IPS-NIHi7 (cell line): ENCODE measurements at regions not wholly inside any gene's neighbourhood (a gene's known extent, or its start where the extent isn't known, plus 50 kb on each side); places are given as distances from the start of the nearest gene placed in this dataset.
"Not testable (repeated sequence)": the region's sequence is repeated elsewhere in the genome, so short reads cannot be mapped to it uniquely, and the experiment has no call there.

Experiments used
- DNase-seq: peaks from one replicate; pipeline ENCODE4 v3.0.0; 2012; ENCODE audit warnings: mixed read lengths; ENCODE audit errors: extremely low spot score

DNA sequence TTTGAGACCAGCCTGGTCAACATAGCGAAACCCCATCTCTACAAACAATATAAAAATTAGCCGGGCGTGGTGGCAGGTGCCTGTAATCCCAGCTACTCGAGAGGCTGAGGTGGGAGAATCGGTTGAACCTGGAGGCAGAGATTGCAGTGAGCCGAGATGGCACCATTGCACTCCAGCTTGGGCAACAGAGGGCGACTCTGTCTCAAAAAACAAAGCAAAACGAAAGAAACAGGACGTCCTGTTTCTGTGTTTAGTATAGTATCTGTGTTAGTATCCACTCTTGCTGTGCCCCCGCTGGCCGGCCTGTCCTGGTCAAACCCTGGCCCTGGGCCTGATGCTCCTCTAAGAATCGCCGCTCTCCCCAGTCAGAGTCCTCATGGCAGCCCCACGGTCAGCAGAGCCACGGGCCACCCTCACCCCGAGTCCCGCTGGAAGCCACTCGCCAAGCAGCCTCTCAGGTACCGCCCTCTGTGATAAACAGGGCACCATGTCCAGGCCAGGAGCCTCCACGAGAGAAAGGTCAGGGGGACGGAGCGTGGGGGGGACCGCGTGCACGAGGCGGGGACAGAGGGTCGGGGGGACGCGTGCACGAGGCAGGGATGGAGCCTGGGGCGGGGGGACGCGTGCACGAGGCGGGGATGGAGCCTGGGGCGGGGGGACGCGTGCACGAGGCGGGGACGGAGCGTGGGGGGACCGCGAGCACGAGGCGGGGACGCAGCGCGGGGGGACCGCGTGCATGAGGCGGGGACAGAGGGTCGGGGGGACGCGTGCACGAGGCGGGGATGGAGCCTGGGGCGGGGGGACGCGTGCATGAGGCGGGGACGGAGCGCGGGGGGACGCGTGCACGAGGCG lies 384.5 kb downstream of the SMOC2 start:
- no peak for DNase-seq

- no peak for DNase-seq
Observed at GRCh38 chr6:168823397-168824212, 382.6 kb downstream of the SMOC2 start.

GRCh38 chr6:168822376-168822775 lies 381.4 kb downstream of the SMOC2 start:
- DNase-seq, result no peak

GRCh38 chr6:168819546-168819945 lies 378.6 kb downstream of the SMOC2 start:
- DNase-seq, result no peak

DNA sequence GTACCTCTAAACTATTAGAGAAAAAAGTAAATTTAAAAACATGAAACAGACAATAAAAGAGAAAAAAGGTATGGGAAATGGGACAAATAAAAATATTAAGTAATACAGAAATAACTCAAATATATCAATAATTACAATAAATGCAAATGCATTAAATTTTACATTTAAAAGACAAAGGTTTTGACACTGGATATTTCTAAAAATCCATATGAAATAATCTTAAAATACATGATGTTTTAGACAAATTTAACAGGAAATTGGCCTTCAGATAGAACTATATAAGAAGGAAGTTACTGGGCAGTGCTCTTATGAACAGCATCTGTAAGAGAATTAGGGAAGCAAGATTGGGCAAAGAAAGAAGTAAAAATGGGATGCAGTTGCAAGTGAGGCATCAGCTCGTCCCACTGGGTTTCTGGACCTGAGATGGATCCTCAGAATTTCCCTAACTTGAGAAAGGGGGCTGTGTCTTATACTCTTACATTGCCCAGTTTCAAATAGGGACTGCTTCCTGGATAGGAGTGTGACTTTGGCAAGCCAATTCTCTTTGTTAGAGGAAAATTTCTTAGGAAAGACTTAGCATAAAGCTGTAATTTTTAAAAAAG lies 376.7 kb downstream of the SMOC2 start:
- no peak for DNase-seq

DNA sequence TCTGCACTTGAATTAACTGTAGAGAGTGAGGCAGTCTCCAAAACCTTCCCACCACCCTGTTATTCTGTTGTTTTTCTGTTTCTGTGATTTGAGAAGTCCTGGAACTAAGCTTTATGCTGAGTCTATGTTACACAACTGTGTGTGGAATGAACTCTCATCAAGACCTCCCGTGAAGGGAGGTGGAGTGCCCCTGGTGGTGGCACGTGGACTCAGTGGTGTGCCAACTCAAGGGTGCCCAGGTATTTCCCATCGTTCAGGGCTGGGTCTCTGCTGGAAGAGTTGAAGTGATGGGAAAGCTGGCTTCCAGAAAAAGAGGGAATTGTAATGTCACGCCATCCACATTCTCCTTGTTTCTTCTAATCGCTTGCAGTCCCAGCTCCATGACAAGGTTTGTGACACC lies 374.2 kb downstream of the SMOC2 start:
- DNase-seq, result no peak

GRCh38 chr6:168808232-168808631 lies 367.2 kb downstream of the SMOC2 start:
- DNase-seq, result no peak

GRCh38 chr6:168804331-168804730 lies 363.3 kb downstream of the SMOC2 start:
- DNase-seq, result no peak

DNA sequence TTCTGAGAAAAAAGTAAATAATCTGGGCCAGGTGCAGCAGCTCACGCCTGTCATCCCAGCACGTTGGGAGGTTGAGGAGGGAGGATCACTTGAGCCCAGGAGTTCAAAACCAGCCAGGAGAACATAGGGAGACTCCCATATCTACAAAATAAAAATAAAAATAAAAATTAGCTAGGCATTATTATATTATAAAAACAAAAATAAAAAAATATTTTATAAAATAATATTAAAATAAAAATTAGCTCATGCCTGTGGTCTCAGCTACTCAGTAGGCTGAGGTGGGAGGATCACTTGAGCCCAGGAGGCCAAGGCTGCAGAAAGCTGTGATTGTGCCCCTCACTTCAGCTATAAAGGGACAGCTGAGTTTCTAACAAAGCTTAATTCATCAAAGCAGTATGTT lies 362.9 kb downstream of the SMOC2 start:
- no peak for DNase-seq

DNA sequence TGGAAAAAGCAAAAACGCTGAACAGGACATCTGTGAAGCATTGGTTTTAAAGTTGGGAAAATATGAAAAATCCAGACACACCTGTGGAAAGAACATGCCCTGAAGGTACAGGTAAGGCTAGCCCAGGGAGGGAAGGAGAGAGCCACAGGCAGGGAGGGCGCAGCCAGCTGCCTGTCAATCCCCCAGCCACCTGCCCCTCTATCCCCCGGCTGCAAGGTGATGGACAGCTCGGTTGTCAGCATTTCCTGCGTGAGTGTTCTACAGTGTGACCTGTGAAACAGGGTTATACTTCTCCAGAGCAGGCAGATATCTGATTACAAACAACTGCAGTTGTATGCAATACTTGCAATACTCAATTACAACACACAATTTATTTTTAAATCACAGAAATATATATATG lies 358.1 kb downstream of the SMOC2 start:
- no peak for DNase-seq

DNA sequence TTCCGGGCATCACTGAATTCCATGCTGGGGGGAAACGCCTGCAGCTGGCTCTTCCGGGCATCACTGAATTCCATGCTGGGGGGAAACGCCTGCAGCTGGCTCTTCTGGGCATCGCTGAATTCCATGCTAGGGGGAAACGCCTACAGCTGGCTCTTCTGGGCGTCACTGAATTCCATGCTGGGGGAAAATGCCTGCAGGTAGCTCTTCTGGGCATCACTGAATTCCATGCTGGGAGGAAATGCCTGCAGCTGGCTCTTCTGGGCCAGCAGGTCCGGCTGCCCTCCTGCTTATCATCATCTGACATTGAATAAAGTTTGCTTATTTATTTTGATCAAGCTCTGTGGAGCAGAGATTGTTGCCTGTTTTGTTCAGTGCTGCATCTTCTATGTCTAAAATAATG lies 355.1 kb downstream of the SMOC2 start:
- DNase-seq, result no peak

- DNase-seq, result not testable (repeated sequence)
Observed at GRCh38 chr6:168795611-168796010, 354.6 kb downstream of the SMOC2 start.

- DNase-seq, result no peak
Observed at GRCh38 chr6:168794491-168794890, 353.5 kb downstream of the SMOC2 start.

DNA sequence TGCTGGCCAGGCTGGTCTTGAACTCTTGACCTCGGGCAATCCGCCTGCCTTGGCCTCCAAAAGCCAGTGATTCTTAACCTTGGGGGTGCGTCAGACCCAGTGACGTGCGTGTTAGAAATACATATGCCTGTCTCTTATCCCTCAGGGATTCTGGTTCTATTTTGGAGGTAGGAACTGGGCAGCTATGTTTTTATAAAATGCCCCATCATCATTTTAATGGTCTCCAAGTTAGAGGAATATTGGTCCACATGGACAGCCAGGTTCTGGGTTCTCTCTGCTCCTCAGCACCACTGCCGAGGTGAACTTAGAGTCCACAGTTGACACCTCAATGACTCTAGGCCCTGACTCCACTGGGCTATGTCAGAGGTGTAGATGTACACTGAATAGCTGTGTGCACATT lies 352.7 kb downstream of the SMOC2 start:
- DNase-seq, result no peak

DNA sequence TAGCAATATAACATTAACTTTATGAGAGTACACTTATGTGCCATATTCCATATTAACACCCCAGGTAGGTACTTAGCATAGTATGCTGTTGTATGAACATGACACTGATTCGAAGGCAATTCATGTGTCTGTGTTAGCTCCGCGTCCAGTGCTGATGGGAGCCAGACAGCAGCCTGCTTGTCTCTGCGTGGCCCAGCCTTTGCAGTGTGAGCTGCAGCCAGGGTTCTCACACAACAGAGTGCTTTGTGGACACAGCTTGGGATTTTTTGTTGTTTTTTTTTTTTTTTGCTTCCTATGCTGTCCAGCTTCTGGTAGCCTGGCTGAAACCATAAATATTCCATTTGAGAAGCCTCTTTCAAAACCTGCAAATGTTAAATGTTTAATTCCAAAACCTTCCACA lies 350.9 kb downstream of the SMOC2 start:
- no peak for DNase-seq

- no peak for DNase-seq
Observed at GRCh38 chr6:168789699-168790098, 348.7 kb downstream of the SMOC2 start.

DNA sequence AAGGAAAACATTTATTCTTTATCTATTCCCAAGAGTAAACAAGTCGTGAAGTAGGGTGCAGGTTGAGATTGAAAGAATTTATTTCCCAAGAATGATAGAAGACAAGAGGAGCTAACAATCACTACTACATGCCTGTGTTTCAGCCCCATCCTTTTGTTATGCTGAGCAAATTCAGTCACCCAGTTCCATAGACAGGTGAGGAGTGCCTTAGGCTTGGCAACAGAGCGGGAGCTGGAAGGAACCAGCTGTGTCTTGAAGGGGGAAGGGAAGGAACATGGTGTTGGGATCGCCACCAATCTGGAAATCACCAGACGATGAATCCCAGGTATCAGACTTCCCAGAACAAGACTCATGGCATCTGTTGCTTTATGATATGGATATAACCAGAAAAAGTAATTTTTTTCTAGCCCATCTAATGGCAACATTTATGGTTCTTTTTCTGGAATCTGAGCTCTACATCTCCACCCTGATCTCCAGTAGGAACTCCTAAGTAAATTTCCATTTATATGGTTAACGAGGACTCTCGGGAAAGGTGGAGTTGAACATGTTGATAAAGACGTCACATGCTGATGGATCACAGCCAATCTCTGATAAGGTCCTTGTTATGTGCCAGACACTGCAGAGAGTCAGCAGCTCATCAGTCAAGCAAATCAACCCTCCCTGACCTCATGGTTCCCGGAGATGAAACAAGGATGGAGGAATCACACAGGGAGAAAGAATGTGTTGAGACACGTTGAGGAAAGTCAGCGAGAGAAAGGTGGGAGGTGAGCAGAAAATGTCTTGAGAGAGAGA lies 344.9 kb downstream of the SMOC2 start:
- no peak for DNase-seq

GRCh38 chr6:168784426-168784825 lies 343.4 kb downstream of the SMOC2 start:
- DNase-seq, result no peak

DNA sequence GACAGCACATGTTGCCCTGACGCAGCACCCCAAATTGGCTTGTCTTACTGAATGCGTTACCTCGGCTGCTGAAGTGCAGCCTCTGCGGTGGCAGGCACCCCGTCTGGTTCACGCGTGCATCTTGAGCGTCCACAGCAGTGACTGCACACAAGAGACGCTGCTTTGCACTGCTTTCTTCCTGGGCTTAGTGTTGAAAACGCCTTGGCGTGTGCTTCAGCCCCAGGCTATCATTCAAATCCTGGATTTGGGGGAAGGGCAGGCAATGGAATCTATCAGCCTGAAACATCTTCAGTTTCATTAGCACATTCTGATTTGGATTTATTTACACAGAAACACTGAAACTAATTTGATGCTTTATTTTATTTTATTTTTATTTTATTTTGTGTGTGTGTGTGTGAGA lies 342.7 kb downstream of the SMOC2 start:
- no peak for DNase-seq

DNA sequence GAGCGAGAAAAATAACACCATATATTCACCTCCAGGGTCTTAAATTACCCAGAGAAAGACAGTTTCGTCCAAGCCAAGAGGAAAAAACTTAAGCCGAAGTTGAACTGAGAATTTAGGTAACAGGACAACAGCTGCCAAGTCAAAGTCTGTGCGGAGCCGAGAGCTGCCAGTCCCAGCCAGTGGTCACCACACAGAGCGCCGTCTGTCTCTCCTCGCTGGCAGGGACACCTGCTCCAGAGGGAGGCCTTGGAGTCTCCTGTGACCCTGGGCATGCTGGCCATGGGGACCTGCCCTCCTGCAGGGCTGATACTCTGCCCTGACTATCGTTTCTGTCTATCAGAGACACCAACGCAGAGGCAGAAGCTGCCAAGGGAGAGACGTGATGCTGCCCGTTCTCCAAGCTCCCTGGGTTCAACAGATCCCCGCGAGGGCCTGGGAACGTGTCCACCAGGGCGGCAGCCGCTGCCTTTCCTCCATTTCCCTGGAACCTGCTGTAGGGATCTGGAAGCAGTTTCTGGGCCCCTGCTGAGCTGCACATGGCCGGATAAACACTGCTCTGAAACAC lies 341.3 kb downstream of the SMOC2 start:
- DNase-seq, result no peak

DNA sequence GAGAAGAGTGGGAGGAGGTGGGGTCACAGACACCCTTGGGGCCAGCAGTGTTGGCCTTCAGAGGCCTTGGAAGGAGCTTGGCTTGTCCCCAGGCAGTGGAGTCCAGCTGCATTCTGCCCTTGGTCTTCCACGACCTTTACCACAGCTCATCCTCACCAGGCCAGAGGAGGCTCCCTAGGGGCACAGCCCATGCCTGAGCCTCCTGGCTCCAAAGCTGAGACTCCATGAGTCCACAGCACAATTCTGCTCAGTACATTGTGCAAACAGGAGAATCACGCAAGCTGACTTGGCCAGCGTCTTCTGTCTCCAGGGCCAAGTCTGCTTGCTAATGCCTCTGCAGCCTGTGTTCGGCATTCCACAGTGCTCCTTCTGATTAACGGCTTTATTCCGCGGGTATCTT lies 337.2 kb downstream of the SMOC2 start:
- no peak for DNase-seq

GRCh38 chr6:168774381-168774780 lies 333.4 kb downstream of the SMOC2 start:
- no peak for DNase-seq
